VCaP (cell line): ENCODE measurements at regions not wholly inside any gene's neighbourhood (a gene's known extent, or its start where the extent isn't known, plus 50 kb on each side); places are given as distances from the start of the nearest gene placed in this dataset.

ENCODE experiments used
- H3K27ac ChIP-seq: fragments of 450-650 bp; 2 replicates; pipeline ENCODE4 v1.5.1; 2017
- CTCF ChIP-seq: fragments of 450-650 bp; conservative IDR thresholded peaks from 2 replicates; pipeline ENCODE4 v1.5.1; 2017; ENCODE audit warnings: mild to moderate bottlenecking, moderate library complexity

- no peak for TF ChIP-seq CTCF
- H3K27ac ChIP-seq, result no peak overlapping the region
Observed at GRCh38 chr17:34486761-34487160, 92.6 kb upstream of the TMEM132E start.

GRCh38 chr17:34485999-34486398 lies 93.4 kb upstream of the TMEM132E start:
- TF ChIP-seq CTCF, result no peak
- H3K27ac ChIP-seq, result no peak overlapping the region

GRCh38 chr17:34484193-34484733 lies 95.1 kb upstream of the TMEM132E start:
- no peak overlapping the region for H3K27ac ChIP-seq
- TF ChIP-seq CTCF, result no peak

GRCh38 chr17:34482730-34483129 lies 96.7 kb upstream of the TMEM132E start:
- TF ChIP-seq CTCF, result no peak
- H3K27ac ChIP-seq, result no peak overlapping the region

- no peak for TF ChIP-seq CTCF
- no peak overlapping the region for H3K27ac ChIP-seq
Observed at GRCh38 chr17:34481779-34482178, 97.6 kb upstream of the TMEM132E start.

GRCh38 chr17:34479371-34479770 lies 100.0 kb upstream of the TMEM132E start:
- no peak overlapping the region for H3K27ac ChIP-seq
- no peak for TF ChIP-seq CTCF

GRCh38 chr17:34478244-34478643 lies 101.1 kb upstream of the TMEM132E start:
- TF ChIP-seq CTCF, result no peak
- no peak overlapping the region for H3K27ac ChIP-seq

GRCh38 chr17:34475296-34475695 lies 104.1 kb upstream of the TMEM132E start:
- no peak overlapping the region for H3K27ac ChIP-seq
- no peak for TF ChIP-seq CTCF
